K562 (cell line): ENCODE measurements at regions not wholly inside any gene's neighbourhood (a gene's known extent, or its start where the extent isn't known, plus 50 kb on each side); places are given as distances from the start of the nearest gene placed in this dataset.

Experiments used
- ATAC-seq: fragments of 200-7000 bp; cut with Tn5 transposase; 3 replicates; pipeline ENCODE4 v1.9.1; 2020; ENCODE audit warnings: moderate library complexity
- BruUV-seq: library from RNA; stranded (reverse); fragments of 400-500 nt; replicated peaks from 2 replicates; lab custom pipeline; 2021; lab: Mats Ljungman, UMichigan
- CTCF ChIA-PET: fragments of 300-600 bp; formaldehyde crosslinking; extraction: SDS; loops from one replicate; lab custom pipeline; 2021; ENCODE audit warnings: low intra/inter-chr PET ratio; lab: Yijun Ruan, JAX
- POLR2A ChIA-PET: fragments of 300-600, 350-650 bp; sonication (Branson Sonifier 250); formaldehyde crosslinking; extraction: SDS; loops from one replicate; lab custom pipeline; 2021; ENCODE audit warnings: antibody characterized with exemption, inconsistent platforms; lab: Yijun Ruan, JAX
- DNase-seq, 4 experiments: peaks; one replicate each; pipeline versions ENCODE4 v3.0.0 to v3.0.0-alpha.2; 2011 to 2018; ENCODE audit warnings: low spot score in 3 of 4, mixed read lengths in 3 of 4; ENCODE audit errors: extremely low read depth in 1 of 4
- FAIRE-seq: peaks from 2 replicates; lab custom pipeline; 2011; peaks lifted over from hg19 to GRCh38; lab: Jason Lieb, UNC
- H2AFZ ChIP-seq: 2 replicates; pipeline ENCODE4 v1.6.0; 2011; ENCODE audit warnings: low read depth, low read length, control low read depth, inconsistent platforms
- H3K27ac ChIP-seq: fragments of 200-600 bp; 3 replicates; pipeline ENCODE4 v1.8.0; 2011; ENCODE audit warnings: low read depth, mild to moderate bottlenecking, control low read depth, inconsistent platforms, low read length, moderate library complexity, mixed read lengths; ENCODE audit errors: extremely low read depth
- H3K27me3 ChIP-seq, 2 experiments: fragments of 300-600 bp in 1 of 2; 2 replicates in 1 of 2; 3 replicates in 1 of 2; pipeline versions ENCODE4 v1.6.0 to v1.8.0; 2011; ENCODE audit warnings: inconsistent platforms in 2 of 2, low read length in 2 of 2, mild to moderate bottlenecking in 1 of 2, mixed read lengths in 1 of 2, moderate library complexity in 1 of 2; ENCODE audit not compliant: control insufficient read depth in 2 of 2, insufficient read depth in 2 of 2
- H3K36me3 ChIP-seq: fragments of 300-600 bp; 3 replicates; pipeline ENCODE4 v1.8.0; 2011; ENCODE audit warnings: mild to moderate bottlenecking, low read length, inconsistent platforms; ENCODE audit not compliant: control insufficient read depth, insufficient read depth
- H3K4me1 ChIP-seq, 2 experiments: fragments of 200-600 bp in 1 of 2; replicated peaks in 1 of 2; 2 replicates in 1 of 2; 3 replicates in 1 of 2; pipeline versions ENCODE4 v1.5.1 to v1.8.0; 2011; ENCODE audit warnings: inconsistent platforms in 2 of 2, low read length in 2 of 2, mild to moderate bottlenecking in 1 of 2, mixed read lengths in 1 of 2, moderate library complexity in 1 of 2; ENCODE audit not compliant: control insufficient read depth in 2 of 2, insufficient read depth in 2 of 2
- H3K4me2 ChIP-seq: 2 replicates; pipeline ENCODE4 v1.6.1; 2011; ENCODE audit warnings: low read length, control low read depth, inconsistent platforms, mixed read lengths; ENCODE audit not compliant: insufficient read depth
- H3K4me3 ChIP-seq: fragments of 200-600 bp; sonication (generic), shearing (Covaris generic); 2 replicates; pipeline ENCODE4 v1.5.1; 2016; ENCODE audit warnings: control low read depth, inconsistent platforms
- H3K79me2 ChIP-seq: fragments of 200-600 bp; 3 replicates; pipeline ENCODE4 v1.8.0; 2011; ENCODE audit warnings: low read length, inconsistent platforms; ENCODE audit not compliant: control insufficient read depth, insufficient read depth
- H3K9ac ChIP-seq, 2 experiments: 2 replicates each; pipeline versions ENCODE4 v1.6.0 to v1.6.1; 2011; ENCODE audit warnings: low read depth in 2 of 2, low read length in 2 of 2, control low read depth in 1 of 2, inconsistent platforms in 1 of 2, mild to moderate bottlenecking in 1 of 2, mixed read lengths in 1 of 2; ENCODE audit not compliant: insufficient read depth in 1 of 2
- H3K9me1 ChIP-seq: one replicate; pipeline ENCODE4 v1.6.0; 2011; ENCODE audit warnings: inconsistent platforms, mild to moderate bottlenecking, low read length, moderate library complexity; ENCODE audit not compliant: control insufficient read depth, insufficient read depth
- H3K9me3 ChIP-seq: replicated peaks from 2 replicates; pipeline ENCODE4 v1.5.1; 2011; ENCODE audit warnings: low read depth, low read length, inconsistent platforms; ENCODE audit not compliant: control insufficient read depth, insufficient read depth
- H4K20me1 ChIP-seq: replicated peaks from 2 replicates; pipeline ENCODE4 v1.6.1; 2011; ENCODE audit warnings: low read length, inconsistent platforms, mixed read lengths; ENCODE audit not compliant: control insufficient read depth, insufficient read depth
- E4F1 ChIP-seq: fragments of 250-450 bp; sonication (Bioruptor Pico); IDR thresholded peaks from 2 replicates; pipeline ENCODE4 v1.5.0; 2021; ENCODE audit warnings: mild to moderate bottlenecking, borderline replicate concordance
- EP400 ChIP-seq: fragments of 450-650 bp; IDR thresholded peaks from 2 replicates; pipeline ENCODE4 v1.6.1; 2017; ENCODE audit warnings: antibody characterized with exemption, mild to moderate bottlenecking, moderate library complexity
- HDAC2 ChIP-seq: fragments of 450-650 bp; IDR thresholded peaks from 2 replicates; pipeline ENCODE4 v1.6.1; 2016; ENCODE audit warnings: mild to moderate bottlenecking
- HNRNPUL1 ChIP-seq: fragments of 200-400 bp; formaldehyde crosslinking; IDR thresholded peaks from 2 replicates; pipeline ENCODE4 v1.6.1; 2017; ENCODE audit warnings: low read length
- MYBL2 ChIP-seq, 2 experiments: fragments of 450-650 bp in 1 of 2; sonication (generic) in 1 of 2; formaldehyde crosslinking in 1 of 2; IDR thresholded peaks; 2 replicates each; pipeline versions ENCODE4 v1.6.1 to v1.8.1; 2017 to 2022; ENCODE audit warnings: borderline replicate concordance in 1 of 2, inconsistent platforms in 1 of 2, low read depth in 1 of 2, mild to moderate bottlenecking in 1 of 2, missing genetic modification reagents in 1 of 2, moderate library complexity in 1 of 2
- NCOA1 ChIP-seq: fragments of 450-650 bp; IDR thresholded peaks from 2 replicates; pipeline ENCODE4 v1.6.1; 2016; ENCODE audit warnings: low read depth
- NFRKB ChIP-seq: fragments of 450-650 bp; IDR thresholded peaks from 2 replicates; pipeline ENCODE4 v1.6.1; 2016; ENCODE audit warnings: low read depth
- TAF15 ChIP-seq: fragments of 200-400 bp; formaldehyde crosslinking; IDR thresholded peaks from 2 replicates; pipeline ENCODE4 v1.6.1; 2017; ENCODE audit warnings: mild to moderate bottlenecking, low read depth, low read length, moderate library complexity
- ZKSCAN3 ChIP-seq: fragments of 250-450 bp; sonication (Bioruptor Pico); IDR thresholded peaks from 2 replicates; pipeline ENCODE4 v1.4.0; 2020
- ZNF511 ChIP-seq: sonication (generic); formaldehyde crosslinking; IDR thresholded peaks from 2 replicates; pipeline ENCODE4 v1.8.0; 2022; ENCODE audit warnings: mild to moderate bottlenecking, missing genetic modification reagents
- WGBS: fragments of 100-300 bp; shearing (Covaris generic); methylation state at CpG from one replicate; pipeline ENCODE4 v1.1.6; 2016; ENCODE audit warnings: low coverage, mixed read lengths; ENCODE audit not compliant: insufficient coverage; ENCODE audit errors: missing lambda C conversion rate; 5-methylcytosine and 5-hydroxymethylcytosine counted together
- in situ Hi-C: fragments of 300-500 bp; cut with MboI; formaldehyde crosslinking; loops from 4 replicates; pipeline ENCODE4 v1.15.0; 2018; ENCODE audit warnings: inconsistent platforms, mixed read lengths
- intact Hi-C: fragments of 100-400 bp; cut with micrococcal nuclease; formaldehyde crosslinking; loops from 2 replicates; pipeline ENCODE4 v1.14.2; 2022

GRCh38 chr21:41686664-41687063 is 80.2 kb downstream of the RIPK4 start:
- Histone ChIP-seq H2AFZ (no peak overlapping the region), H3K9me1 (no peaks in the 10 kb centered on the region), H3K4me3 (no peak overlapping the region), H4K20me1 (no peaks in the 10 kb centered on the region), H3K9me3 (no peaks in the 10 kb centered on the region), H3K9ac (no peak overlapping the region), H3K79me2 (no peaks in the 10 kb centered on the region), H3K4me2 (no peak overlapping the region), H3K27me3 (peaks cover 53 to 84% of the 10 kb centered on the region in 2 experiments), H3K4me1 (no peaks in the 10 kb centered on the region; a peak in 1 of 5 replicates), H3K36me3 (no peaks in the 10 kb centered on the region), H3K27ac (no peak overlapping the region)
- FAIRE-seq (no peak), DNase-seq (no peak), ATAC-seq (no peak)
- ChIA-PET POLR2A (no interaction called here), CTCF (no interaction called here)
- intact Hi-C loops (no loop called here), in situ Hi-C loops (no loop called here)
- 2% methylated on average over 9 of the region's 9 CpGs for WGBS
- TF ChIP-seq ZKSCAN3 (CRISPR knock-in tag) (no peak), E4F1 (CRISPR knock-in tag) (no peak), TAF15 (no peak), ZNF511 (CRISPR knock-in tag) (no peak), EP400 (no peak), NCOA1 (no peak), HDAC2 (no peak), HNRNPUL1 (no peak), MYBL2 (IDR thresholded peaks at IDR 0.05; ENCODE audit: low read depth) (no peak), MYBL2 (CRISPR knock-in tag; IDR thresholded peaks at IDR 0.05; ENCODE audit: borderline replicate concordance) (no peak), NFRKB (no peak)
- BruUV-seq, result no TSS peak
